Pons (tissue), 1 donor: ENCODE measurements at regions not wholly inside any gene's neighbourhood (a gene's known extent, or its start where the extent isn't known, plus 50 kb on each side); places are given as distances from the start of the nearest gene placed in this dataset.
"Not testable (repeated sequence)": the region's sequence is repeated elsewhere in the genome, so short reads cannot be mapped to it uniquely, and the experiment has no call there.

Experiments
- DNase-seq: peaks from one replicate; pipeline ENCODE4 v3.0.0-alpha.2; 2016; ENCODE audit warnings: low spot score

GRCh38 chr1:163472651-163473248 is 151.0 kb downstream of the NUF2 start:
- no peak for DNase-seq

GRCh38 chr1:163477276-163477830 is 155.6 kb downstream of the NUF2 start:
- DNase-seq: no peak

- not testable (repeated sequence) for DNase-seq
Observed at GRCh38 chr1:163498391-163499330, 176.9 kb downstream of the NUF2 start.

GRCh38 chr1:163504331-163504978 is 182.7 kb downstream of the NUF2 start:
- no peak for DNase-seq

GRCh38 chr1:163509114-163509513 is 187.4 kb downstream of the NUF2 start:
- no peak for DNase-seq

- no peak for DNase-seq
Observed at GRCh38 chr1:163512349-163512989, 190.7 kb downstream of the NUF2 start.

- no peak for DNase-seq
Observed at GRCh38 chr1:163523375-163524029, 201.7 kb downstream of the NUF2 start.

- no peak for DNase-seq
Observed at GRCh38 chr1:163528710-163529348, 207.1 kb downstream of the NUF2 start.

GRCh38 chr1:163531345-163531744 is 209.6 kb downstream of the NUF2 start:
- no peak for DNase-seq

GRCh38 chr1:163535401-163535800 is 213.6 kb downstream of the NUF2 start:
- DNase-seq: no peak

- no peak for DNase-seq
Observed at GRCh38 chr1:163535807-163536206, 214.1 kb downstream of the NUF2 start.

- no peak for DNase-seq
Observed at GRCh38 chr1:163537809-163538208, 216.1 kb downstream of the NUF2 start.

- DNase-seq: no peak
Observed at GRCh38 chr1:163538667-163539066, 216.9 kb downstream of the NUF2 start.

GRCh38 chr1:163540727-163541126 is 219.0 kb downstream of the NUF2 start:
- DNase-seq: no peak

- DNase-seq: no peak
Observed at GRCh38 chr1:163544441-163544840, 222.7 kb downstream of the NUF2 start.

- no peak for DNase-seq
Observed at GRCh38 chr1:163558162-163558561, 236.4 kb downstream of the NUF2 start.

- peak; percentile 33 for DNase-seq
Observed at GRCh38 chr1:163561580-163562295, 240.0 kb downstream of the NUF2 start.

GRCh38 chr1:163562355-163562754 is 240.6 kb downstream of the NUF2 start:
- DNase-seq: no peak

GRCh38 chr1:163565166-163565565 is 243.4 kb downstream of the NUF2 start:
- no peak for DNase-seq

GRCh38 chr1:163570071-163570470 is 248.3 kb downstream of the NUF2 start:
- DNase-seq: no peak
